Cardiac fibroblast (primary cell): ENCODE measurements at regions not wholly inside any gene's neighbourhood (a gene's known extent, or its start where the extent isn't known, plus 50 kb on each side); places are given as distances from the start of the nearest gene placed in this dataset.
A peak's percentile ranks its signal among the peaks of the same experiment; 100 is the strongest.
"Not testable (repeated sequence)": the region's sequence is repeated elsewhere in the genome, so short reads cannot be mapped to it uniquely, and the experiment has no call there.

Source experiments
- DNase-seq, 2 donors: peaks; one replicate each; pipeline versions ENCODE4 v3.0.0 to v3.0.0-alpha.2; 2010; ENCODE audit warnings: low read depth in 2 of 2
- H3K4me3 ChIP-seq, 2 donors: replicated peaks in 1 of 2; 1 replicate in 1 of 2; 2 replicates in 1 of 2; pipeline ENCODE4 v1.5.1; 2011; ENCODE audit warnings: low read depth in 2 of 2, low read length in 2 of 2, mild to moderate bottlenecking in 2 of 2, moderate library complexity in 1 of 2
- CTCF ChIP-seq: IDR thresholded peaks from one replicate; pipeline ENCODE4 v1.5.1; 2011; ENCODE audit warnings: low read depth, mild to moderate bottlenecking, low read length, inconsistent platforms

DNA sequence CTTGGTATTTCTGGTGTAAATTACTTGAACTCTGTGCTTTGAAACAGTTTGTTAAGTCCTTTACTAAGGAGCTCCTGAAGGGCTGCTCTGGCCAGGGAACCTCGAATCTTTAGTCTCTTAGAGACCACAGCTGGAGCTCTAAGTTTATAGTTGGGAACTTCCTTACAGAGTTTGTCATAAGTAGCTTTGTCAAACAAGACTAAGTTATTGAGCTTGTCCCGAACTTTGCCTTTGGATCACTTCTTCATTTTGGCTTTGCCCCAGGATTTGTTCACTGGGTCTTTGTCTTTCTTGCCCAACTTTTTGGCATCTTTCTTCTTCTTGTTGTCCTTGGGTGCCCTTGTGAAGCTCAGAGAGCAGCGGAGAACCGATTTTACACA is 64.8 kb downstream of the FAM50B start:
- TF ChIP-seq CTCF: no peak
- H3K4me3 ChIP-seq: no peak overlapping the region
- peak in 1 of 2 donors; percentile 33 for DNase-seq

- H3K4me3 ChIP-seq: no peak overlapping the region
- no peak for DNase-seq
Measured at GRCh38 chr6:3915076-3915791, 66.1 kb downstream of the FAM50B start.

GRCh38 chr6:3916211-3916610 is 67.0 kb downstream of the FAM50B start:
- peak; percentile 28 to 29 for DNase-seq
- TF ChIP-seq CTCF: no peak
- no peak overlapping the region for H3K4me3 ChIP-seq

More at GRCh38 chr6:3915076-3915791, 66.1 kb downstream of the FAM50B start:
- TF ChIP-seq CTCF: no peak

DNA sequence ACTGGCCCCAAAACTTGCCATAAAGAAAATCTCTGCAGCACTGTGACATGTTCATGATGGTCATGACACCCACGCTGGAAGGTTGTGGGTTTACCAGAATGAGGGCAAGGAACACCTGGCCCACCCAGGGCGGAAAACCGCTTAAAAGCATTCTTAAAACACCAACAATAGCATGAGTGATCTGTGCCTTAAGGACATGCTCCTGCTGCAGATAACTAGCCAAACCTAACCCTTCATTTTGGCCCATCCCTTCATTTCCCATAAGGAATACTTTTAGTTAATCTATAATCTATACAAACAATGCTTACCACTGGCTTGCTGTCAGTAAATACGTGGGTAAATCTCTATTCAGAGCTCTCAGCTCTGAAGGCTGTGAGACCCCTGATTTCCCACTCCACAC is 67.6 kb downstream of the FAM50B start:
- H3K4me3 ChIP-seq, DNase-seq: not testable (repeated sequence)

GRCh38 chr6:3918469-3918868 is 69.3 kb downstream of the FAM50B start:
- H3K4me3 ChIP-seq: no peak overlapping the region
- no peak for DNase-seq
- no peak for TF ChIP-seq CTCF

DNA sequence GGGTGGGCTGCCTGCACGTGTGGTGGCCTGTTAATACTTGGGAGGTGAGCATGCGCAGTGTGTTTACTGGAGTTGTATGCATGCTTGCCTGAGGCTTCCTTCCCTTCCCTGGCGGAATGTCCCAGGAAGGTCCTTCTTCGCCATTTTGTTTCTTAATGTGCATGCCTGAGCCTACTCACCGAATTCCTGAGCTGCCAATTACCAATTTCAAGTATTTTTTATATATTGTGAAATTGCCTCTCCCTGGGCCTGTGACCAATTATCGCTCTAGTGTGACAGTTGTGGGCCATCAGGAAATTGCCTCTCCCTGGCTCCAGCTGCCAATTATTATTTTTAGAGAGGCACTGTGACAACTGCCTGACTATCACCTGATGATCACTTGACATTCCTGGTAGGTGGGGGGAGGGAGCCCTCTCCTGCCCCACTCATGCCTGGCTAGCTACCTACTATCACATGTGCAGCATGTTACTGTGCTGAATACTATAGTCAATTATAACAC is 70.0 kb downstream of the FAM50B start:
- TF ChIP-seq CTCF: no peak
- no peak overlapping the region for H3K4me3 ChIP-seq
- peak; percentile 67 to 79 for DNase-seq

DNA sequence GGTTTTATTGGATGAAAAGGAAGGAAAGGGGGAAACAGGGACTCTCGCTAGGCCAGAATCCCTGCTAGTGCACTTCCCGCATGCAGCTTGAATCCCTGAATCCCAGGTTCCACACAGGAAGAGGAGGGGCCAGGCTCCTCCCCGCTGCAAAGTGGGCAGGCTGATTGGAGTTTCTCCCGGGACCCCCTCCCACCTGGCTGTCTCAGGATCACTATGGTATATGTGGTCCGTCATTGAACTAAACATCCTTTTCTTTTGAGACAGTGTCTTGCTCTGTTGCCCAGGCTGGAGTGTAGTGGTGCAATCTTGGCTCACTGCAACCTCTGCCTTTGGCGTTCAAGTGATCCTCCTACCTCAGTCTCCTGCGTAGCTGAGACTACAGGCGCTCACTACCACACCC is 70.7 kb downstream of the FAM50B start:
- no peak for TF ChIP-seq CTCF
- DNase-seq: no peak

More for the DNA sequence above, 70.7 kb downstream of the FAM50B start:
- H3K4me3 ChIP-seq: no peak overlapping the region
